WI38 (cell line): ENCODE measurements at regions not wholly inside any gene's neighbourhood (a gene's known extent, or its start where the extent isn't known, plus 50 kb on each side); places are given as distances from the start of the nearest gene placed in this dataset.

Experiments used
- H3K4me3 ChIP-seq: 2 replicates; pipeline ENCODE4 v1.5.1; 2011; ENCODE audit warnings: low read depth, mild to moderate bottlenecking, control low read depth, low read length
- CTCF ChIP-seq: IDR thresholded peaks from 2 replicates; pipeline ENCODE4 v1.5.1; 2012; ENCODE audit warnings: low read depth, mild to moderate bottlenecking, control low read depth, low read length

GRCh38 chr2:341017-341542 lies 53.2 kb upstream of the ALKAL2 start:
- no peak for TF ChIP-seq CTCF
- no peak overlapping the region for H3K4me3 ChIP-seq
